Testis (tissue), 2 donors: ENCODE measurements at regions not wholly inside any gene's neighbourhood (a gene's known extent, or its start where the extent isn't known, plus 50 kb on each side); places are given as distances from the start of the nearest gene placed in this dataset.

Source experiments
- POLR2A ChIP-seq: fragments of 450-650 bp; IDR thresholded peaks from one replicate; pipeline ENCODE4 v1.6.1; 2017; ENCODE audit warnings: antibody characterized with exemption, mild to moderate bottlenecking, moderate library complexity
- TF ChIP-seq, protein P1 (sequence below), 3 experiments: fragments of 450-650 bp in 2 of 3; fragments of 200-600 bp in 1 of 3; sonication (generic) in 1 of 3; IDR thresholded peaks; one replicate each; pipeline ENCODE4 v1.5.1; 2016 to 2019; ENCODE audit warnings: antibody characterized with exemption in 3 of 3, mild to moderate bottlenecking in 2 of 3, moderate library complexity in 1 of 3

DNA sequence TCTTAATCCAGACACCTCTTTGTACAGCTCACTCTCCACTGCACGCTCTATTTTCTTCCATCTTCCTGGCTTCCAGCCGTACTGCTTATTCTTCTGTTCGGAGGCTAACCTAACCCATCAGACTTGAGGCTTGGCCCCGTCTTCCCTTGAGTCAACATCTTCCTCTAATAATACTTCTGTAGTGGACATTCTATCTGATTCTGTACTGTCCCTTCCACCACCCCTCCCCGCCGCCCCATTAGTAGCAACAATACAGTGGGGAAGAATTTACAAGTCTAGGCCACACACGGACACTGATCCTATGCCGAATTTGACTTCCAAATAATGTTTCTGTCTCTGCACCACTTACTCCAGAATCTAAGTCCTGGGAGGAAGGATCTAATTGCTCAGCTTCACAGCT is 86.0 kb upstream of the TNRC6A start:
- TF ChIP-seq, protein P1, sequence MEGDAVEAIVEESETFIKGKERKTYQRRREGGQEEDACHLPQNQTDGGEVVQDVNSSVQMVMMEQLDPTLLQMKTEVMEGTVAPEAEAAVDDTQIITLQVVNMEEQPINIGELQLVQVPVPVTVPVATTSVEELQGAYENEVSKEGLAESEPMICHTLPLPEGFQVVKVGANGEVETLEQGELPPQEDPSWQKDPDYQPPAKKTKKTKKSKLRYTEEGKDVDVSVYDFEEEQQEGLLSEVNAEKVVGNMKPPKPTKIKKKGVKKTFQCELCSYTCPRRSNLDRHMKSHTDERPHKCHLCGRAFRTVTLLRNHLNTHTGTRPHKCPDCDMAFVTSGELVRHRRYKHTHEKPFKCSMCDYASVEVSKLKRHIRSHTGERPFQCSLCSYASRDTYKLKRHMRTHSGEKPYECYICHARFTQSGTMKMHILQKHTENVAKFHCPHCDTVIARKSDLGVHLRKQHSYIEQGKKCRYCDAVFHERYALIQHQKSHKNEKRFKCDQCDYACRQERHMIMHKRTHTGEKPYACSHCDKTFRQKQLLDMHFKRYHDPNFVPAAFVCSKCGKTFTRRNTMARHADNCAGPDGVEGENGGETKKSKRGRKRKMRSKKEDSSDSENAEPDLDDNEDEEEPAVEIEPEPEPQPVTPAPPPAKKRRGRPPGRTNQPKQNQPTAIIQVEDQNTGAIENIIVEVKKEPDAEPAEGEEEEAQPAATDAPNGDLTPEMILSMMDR (IDR thresholded peaks at IDR 0.05): no peak
- TF ChIP-seq POLR2A: no peak
